Keratinocyte (primary cell): ENCODE measurements at regions not wholly inside any gene's neighbourhood (a gene's known extent, or its start where the extent isn't known, plus 50 kb on each side); places are given as distances from the start of the nearest gene placed in this dataset.

Source experiments
- DNase-seq: peaks from one replicate; pipeline ENCODE4 v3.0.0-alpha.2; 2011; ENCODE audit warnings: low read depth, missing footprints, low spot score
- FAIRE-seq: peaks from 2 replicates; lab custom pipeline; 2011; peaks lifted over from hg19 to GRCh38; lab: Jason Lieb, UNC
- H2AFZ ChIP-seq: 2 replicates; pipeline ENCODE4 v1.6.0; 2012; ENCODE audit warnings: low read length, control low read depth, inconsistent platforms; ENCODE audit not compliant: control insufficient read depth
- H3K27ac ChIP-seq: 2 replicates; pipeline ENCODE4 v1.5.1; 2011; ENCODE audit warnings: low read length; ENCODE audit not compliant: control insufficient read depth, insufficient read depth
- H3K27me3 ChIP-seq: 3 replicates; pipeline ENCODE4 v1.6.0; 2011; ENCODE audit warnings: low read length; ENCODE audit not compliant: control insufficient read depth, insufficient read depth; ENCODE audit errors: extremely low read depth
- H3K36me3 ChIP-seq, 2 experiments: 2 replicates in 1 of 2; 3 replicates in 1 of 2; pipeline ENCODE4 v1.5.1; 2011; ENCODE audit warnings: low read length in 2 of 2, mild to moderate bottlenecking in 1 of 2; ENCODE audit not compliant: control insufficient read depth in 2 of 2, insufficient read depth in 2 of 2; ENCODE audit errors: extremely low read depth in 1 of 2
- H3K4me1 ChIP-seq: 3 replicates; pipeline ENCODE4 v1.5.1; 2011; ENCODE audit warnings: low read length; ENCODE audit not compliant: control insufficient read depth, insufficient read depth; ENCODE audit errors: extremely low read depth
- H3K4me2 ChIP-seq: 3 replicates; pipeline ENCODE4 v1.6.0; 2011; ENCODE audit warnings: low read depth, low read length; ENCODE audit not compliant: control insufficient read depth, insufficient read depth; ENCODE audit errors: extremely low read depth
- H3K4me3 ChIP-seq, 3 experiments: fragments of 200-600 bp in 1 of 3; sonication (generic) in 1 of 3; 2 replicates in 2 of 3; 3 replicates in 1 of 3; pipeline ENCODE4 v1.5.1; 2011 to 2016; ENCODE audit warnings: low read length in 3 of 3, mild to moderate bottlenecking in 3 of 3, control low read depth in 2 of 3, inconsistent platforms in 1 of 3, low read depth in 1 of 3, mixed read lengths in 1 of 3, mixed run types in 1 of 3, moderate library complexity in 1 of 3; ENCODE audit not compliant: control insufficient read depth in 2 of 3, insufficient read depth in 2 of 3; ENCODE audit errors: extremely low read depth in 1 of 3
- H3K79me2 ChIP-seq: 2 replicates; pipeline ENCODE4 v1.6.0; 2012; ENCODE audit warnings: low read length; ENCODE audit not compliant: control insufficient read depth, insufficient read depth
- H3K9ac ChIP-seq: 3 replicates; pipeline ENCODE4 v1.6.0; 2011; ENCODE audit warnings: low read length; ENCODE audit not compliant: control insufficient read depth, insufficient read depth; ENCODE audit errors: extremely low read depth
- H3K9me1 ChIP-seq: 3 replicates; pipeline ENCODE4 v1.6.0; 2011; ENCODE audit warnings: low read length; ENCODE audit not compliant: control insufficient read depth, insufficient read depth; ENCODE audit errors: extremely low read depth
- H3K9me3 ChIP-seq: 2 replicates; pipeline ENCODE4 v1.5.1; 2012; ENCODE audit warnings: low read depth, low read length; ENCODE audit not compliant: control insufficient read depth
- H4K20me1 ChIP-seq: 3 replicates; pipeline ENCODE4 v1.6.0; 2011; ENCODE audit warnings: low read length; ENCODE audit not compliant: control insufficient read depth, insufficient read depth; ENCODE audit errors: extremely low read depth
- EZH2 ChIP-seq: IDR thresholded peaks from one replicate; pipeline ENCODE4 v1.6.1; 2012; ENCODE audit warnings: inconsistent platforms, mild to moderate bottlenecking, low read length, moderate library complexity
- dilution Hi-C: fragments of 300-500 bp; cut with MboI; formaldehyde crosslinking; loops from one replicate; pipeline ENCODE4 v1.7.0; 2020; ENCODE audit warnings: low sequenced_read_pairs; ENCODE audit not compliant: extremely low pct_ligation_motif_present
- TF ChIP-seq, protein P1 (sequence below), 3 experiments: IDR thresholded peaks in 1 of 3; conservative IDR thresholded peaks in 1 of 3; optimal IDR thresholded peaks in 1 of 3; 2 replicates in 2 of 3; 3 replicates in 1 of 3; pipeline versions ENCODE3 to v1.5.1; 2011; ENCODE audit warnings: low read length in 3 of 3, mild to moderate bottlenecking in 3 of 3, moderate library complexity in 2 of 3, control low read depth in 1 of 3, inconsistent platforms in 1 of 3; ENCODE audit not compliant: insufficient read depth in 2 of 3; ENCODE audit errors: extremely low read depth in 1 of 3

DNA sequence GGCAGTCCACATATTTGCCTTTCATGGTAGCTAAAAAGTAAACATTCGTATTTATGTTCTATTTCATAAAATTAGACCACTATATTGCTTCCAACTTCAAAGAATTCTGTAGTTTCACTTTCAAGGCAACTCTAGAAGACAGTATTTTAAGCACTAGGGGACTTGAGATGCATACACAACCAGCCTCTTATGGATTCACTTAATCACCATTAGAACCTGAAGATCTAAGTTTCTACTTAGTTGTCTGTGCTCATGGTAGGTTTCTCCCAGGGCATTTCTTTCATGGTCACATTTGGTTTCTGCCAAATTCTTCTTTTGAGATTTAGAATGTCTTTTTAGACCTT, 209.9 kb upstream of the HCCS start:
- TF ChIP-seq EZH2, result no peak
- TF ChIP-seq, protein P1, sequence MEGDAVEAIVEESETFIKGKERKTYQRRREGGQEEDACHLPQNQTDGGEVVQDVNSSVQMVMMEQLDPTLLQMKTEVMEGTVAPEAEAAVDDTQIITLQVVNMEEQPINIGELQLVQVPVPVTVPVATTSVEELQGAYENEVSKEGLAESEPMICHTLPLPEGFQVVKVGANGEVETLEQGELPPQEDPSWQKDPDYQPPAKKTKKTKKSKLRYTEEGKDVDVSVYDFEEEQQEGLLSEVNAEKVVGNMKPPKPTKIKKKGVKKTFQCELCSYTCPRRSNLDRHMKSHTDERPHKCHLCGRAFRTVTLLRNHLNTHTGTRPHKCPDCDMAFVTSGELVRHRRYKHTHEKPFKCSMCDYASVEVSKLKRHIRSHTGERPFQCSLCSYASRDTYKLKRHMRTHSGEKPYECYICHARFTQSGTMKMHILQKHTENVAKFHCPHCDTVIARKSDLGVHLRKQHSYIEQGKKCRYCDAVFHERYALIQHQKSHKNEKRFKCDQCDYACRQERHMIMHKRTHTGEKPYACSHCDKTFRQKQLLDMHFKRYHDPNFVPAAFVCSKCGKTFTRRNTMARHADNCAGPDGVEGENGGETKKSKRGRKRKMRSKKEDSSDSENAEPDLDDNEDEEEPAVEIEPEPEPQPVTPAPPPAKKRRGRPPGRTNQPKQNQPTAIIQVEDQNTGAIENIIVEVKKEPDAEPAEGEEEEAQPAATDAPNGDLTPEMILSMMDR (optimal IDR thresholded peaks at IDR 0.05 in 1 of 3, IDR thresholded peaks at IDR 0.05 in 1 of 3, conservative IDR thresholded peaks at IDR 0.05 in 1 of 3; ENCODE audit: extremely low read depth in 1 of 3, insufficient read depth in 2 of 3, low read length in 3 of 3), result no peak
- no peaks in the 10 kb centered on the region for H3K36me3 ChIP-seq
- no peaks in the 10 kb centered on the region for H3K9me3 ChIP-seq
- no peaks in the 10 kb centered on the region for H3K27me3 ChIP-seq
- no peak overlapping the region for H3K9ac ChIP-seq
- H3K4me1 ChIP-seq, result no peaks in the 10 kb centered on the region
- FAIRE-seq, result no peak
- dilution Hi-C loops, result no loop called here
- no peak overlapping the region for H3K27ac ChIP-seq
- H3K79me2 ChIP-seq, result no peaks in the 10 kb centered on the region
- no peak for DNase-seq
- H2AFZ ChIP-seq, result no peak overlapping the region
- H3K4me3 ChIP-seq, result no peak overlapping the region
- H4K20me1 ChIP-seq, result no peaks in the 10 kb centered on the region
- no peaks in the 10 kb centered on the region for H3K9me1 ChIP-seq
- H3K4me2 ChIP-seq, result no peak overlapping the region

DNA sequence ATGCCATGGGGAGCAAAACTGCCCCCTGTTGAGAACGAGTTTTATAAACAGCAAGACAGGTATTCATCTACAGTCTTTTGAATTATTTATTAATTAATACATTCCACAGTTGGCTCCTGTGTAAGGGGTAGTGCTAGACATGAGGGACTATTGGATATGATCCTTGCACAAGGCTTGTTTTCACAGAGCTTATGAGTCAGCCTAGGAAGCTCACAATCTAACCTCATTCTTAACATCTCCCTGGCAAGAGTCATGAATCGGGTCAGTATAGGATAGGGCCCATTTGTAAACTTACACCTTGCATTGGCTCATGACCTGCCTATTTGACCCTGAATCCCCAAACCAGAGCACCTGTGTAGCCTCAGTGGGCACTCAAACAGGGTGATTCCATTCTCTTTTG, 209.1 kb upstream of the HCCS start:
- no peak for TF ChIP-seq EZH2
- TF ChIP-seq, protein P1 (optimal IDR thresholded peaks at IDR 0.05 in 1 of 3, IDR thresholded peaks at IDR 0.05 in 1 of 3, conservative IDR thresholded peaks at IDR 0.05 in 1 of 3; ENCODE audit: extremely low read depth in 1 of 3, insufficient read depth in 2 of 3, low read length in 3 of 3), result no peak
- Histone ChIP-seq H3K36me3 (no peaks in the 10 kb centered on the region), H3K9me3 (no peaks in the 10 kb centered on the region), H3K27me3 (no peaks in the 10 kb centered on the region), H3K9ac (no peak overlapping the region), H3K4me1 (no peaks in the 10 kb centered on the region), H3K9me1 (no peaks in the 10 kb centered on the region), H4K20me1 (no peaks in the 10 kb centered on the region), H3K4me2 (no peak overlapping the region), H3K4me3 (no peak overlapping the region), H2AFZ (no peak overlapping the region), H3K79me2 (no peaks in the 10 kb centered on the region), H3K27ac (no peak overlapping the region)
- FAIRE-seq (peak; percentile 39), DNase-seq (no peak)
- dilution Hi-C loops, result no loop called here
